Kidney epithelial cell (primary cell): ENCODE measurements at regions not wholly inside any gene's neighbourhood (a gene's known extent, or its start where the extent isn't known, plus 50 kb on each side); places are given as distances from the start of the nearest gene placed in this dataset.
"Not testable (repeated sequence)": the region's sequence is repeated elsewhere in the genome, so short reads cannot be mapped to it uniquely, and the experiment has no call there.

Source experiments
- DNase-seq: peaks from one replicate; pipeline ENCODE4 v3.0.0-alpha.2; 2010; ENCODE audit warnings: low read depth
- H3K27me3 ChIP-seq: 2 replicates; pipeline ENCODE4 v1.6.0; 2011; ENCODE audit warnings: low read length; ENCODE audit not compliant: control insufficient read depth, insufficient read depth
- H3K36me3 ChIP-seq: 2 replicates; pipeline ENCODE4 v1.5.1; 2011; ENCODE audit warnings: low read length; ENCODE audit not compliant: control insufficient read depth, insufficient read depth
- H3K4me3 ChIP-seq: 2 replicates; pipeline ENCODE4 v1.5.1; 2011; ENCODE audit warnings: low read depth, mild to moderate bottlenecking, control low read depth, low read length
- CTCF ChIP-seq: IDR thresholded peaks from 2 replicates; pipeline ENCODE4 v1.5.1; 2011; ENCODE audit warnings: mild to moderate bottlenecking, moderate library complexity, low read length, control low read depth, inconsistent platforms; ENCODE audit not compliant: insufficient read depth, poor library complexity, severe bottlenecking

- DNase-seq, H3K27me3 ChIP-seq: not testable (repeated sequence)
Measured at GRCh38 chr18:14295081-14295480, 162.8 kb upstream of the ZNF519 start.

GRCh38 chr18:14285053-14285452, 152.8 kb upstream of the ZNF519 start:
- H3K27me3 ChIP-seq, result no peaks in the 10 kb centered on the region
- no peak for TF ChIP-seq CTCF
- no peak overlapping the region for H3K4me3 ChIP-seq

More at GRCh38 chr18:14295081-14295480, 162.8 kb upstream of the ZNF519 start:
- H3K4me3 ChIP-seq, H3K36me3 ChIP-seq: not testable (repeated sequence)

GRCh38 chr18:14275391-14275790, 143.2 kb upstream of the ZNF519 start:
- DNase-seq, H3K4me3 ChIP-seq, H3K27me3 ChIP-seq: not testable (repeated sequence)

More at GRCh38 chr18:14285053-14285452, 152.8 kb upstream of the ZNF519 start:
- no peaks in the 10 kb centered on the region for H3K36me3 ChIP-seq
- no peak for DNase-seq

GRCh38 chr18:14265637-14266410, 133.6 kb upstream of the ZNF519 start:
- H3K4me3 ChIP-seq, H3K27me3 ChIP-seq, H3K36me3 ChIP-seq, DNase-seq: not testable (repeated sequence)

More at GRCh38 chr18:14275391-14275790, 143.2 kb upstream of the ZNF519 start:
- H3K36me3 ChIP-seq, result not testable (repeated sequence)

- not testable (repeated sequence) for H3K27me3 ChIP-seq, DNase-seq, H3K36me3 ChIP-seq, H3K4me3 ChIP-seq
Measured at GRCh38 chr18:14262786-14263185, 130.6 kb upstream of the ZNF519 start.

- H3K36me3 ChIP-seq, H3K4me3 ChIP-seq, H3K27me3 ChIP-seq, DNase-seq: not testable (repeated sequence)
Measured at GRCh38 chr18:14250084-14250677, 117.9 kb upstream of the ZNF519 start.

GRCh38 chr18:14239224-14239623, 107.0 kb upstream of the ZNF519 start:
- DNase-seq, H3K27me3 ChIP-seq, H3K4me3 ChIP-seq, H3K36me3 ChIP-seq: not testable (repeated sequence)

- H3K4me3 ChIP-seq, H3K36me3 ChIP-seq, H3K27me3 ChIP-seq, DNase-seq: not testable (repeated sequence)
Measured at GRCh38 chr18:14236356-14237048, 104.3 kb upstream of the ZNF519 start.

GRCh38 chr18:14225286-14225679, 93.0 kb upstream of the ZNF519 start:
- H3K36me3 ChIP-seq, DNase-seq, H3K27me3 ChIP-seq, H3K4me3 ChIP-seq: not testable (repeated sequence)

- H3K4me3 ChIP-seq, H3K36me3 ChIP-seq, DNase-seq, H3K27me3 ChIP-seq: not testable (repeated sequence)
Measured at GRCh38 chr18:14224551-14225285, 92.5 kb upstream of the ZNF519 start.

- H3K36me3 ChIP-seq, DNase-seq, H3K4me3 ChIP-seq, H3K27me3 ChIP-seq: not testable (repeated sequence)
Measured at GRCh38 chr18:14223919-14224318, 91.7 kb upstream of the ZNF519 start.

GRCh38 chr18:14223231-14223822, 91.1 kb upstream of the ZNF519 start:
- not testable (repeated sequence) for H3K4me3 ChIP-seq, H3K36me3 ChIP-seq, DNase-seq, H3K27me3 ChIP-seq
